ENCODE measurements at regions not wholly inside any gene's neighbourhood (a gene's known extent, or its start where the extent isn't known, plus 50 kb on each side); places are given as distances from the start of the nearest gene placed in this dataset.
"Not testable (repeated sequence)": the region's sequence is repeated elsewhere in the genome, so short reads cannot be mapped to it uniquely, and the experiment has no call there.

DNA sequence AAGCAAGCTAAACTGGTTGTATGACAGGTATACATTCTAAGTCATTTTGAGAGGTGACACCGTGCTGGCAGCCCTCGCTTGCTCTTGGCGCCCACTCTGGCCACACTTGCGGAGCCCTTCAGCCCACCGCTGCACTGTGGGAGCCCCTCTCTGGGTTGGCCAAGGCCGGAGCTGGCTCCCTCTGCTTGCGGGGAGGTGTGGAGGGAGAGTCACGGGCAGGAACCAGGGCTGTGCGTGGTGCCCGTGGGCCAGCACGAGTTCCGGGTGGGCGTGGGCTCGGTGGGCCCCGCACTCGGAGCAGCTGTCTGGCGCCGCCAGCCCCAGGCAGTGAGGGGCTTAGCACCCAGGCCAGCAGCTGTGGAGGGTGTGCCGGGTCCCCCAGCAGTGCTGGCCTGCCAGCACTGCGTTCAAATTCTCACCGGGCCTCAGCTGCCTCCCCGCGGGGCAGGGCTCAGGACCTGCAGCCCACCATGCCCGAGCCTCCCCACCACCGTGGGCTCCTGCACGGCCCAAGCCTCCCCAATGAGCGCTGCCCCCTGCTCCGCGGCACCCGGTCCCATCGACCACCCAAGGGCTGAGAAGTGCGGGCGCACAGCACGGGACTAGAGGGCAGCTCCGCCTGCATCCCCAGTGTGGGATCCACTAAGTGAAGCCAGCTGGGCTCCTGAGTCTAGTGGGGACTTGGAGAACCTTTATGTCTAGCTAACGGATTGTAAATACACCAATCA lies 269.0 kb upstream of the MKLN1 start:
- TF ChIP-seq POLR2A (IDR thresholded peaks at IDR 0.05; ENCODE audit: low read depth, low read length); CTCF (IDR thresholded peaks at IDR 0.05; ENCODE audit: extremely low read depth in 1 of 2, insufficient read depth in 1 of 2, low read depth in 1 of 2, low read length in 2 of 2); EZH2 (IDR thresholded peaks at IDR 0.05; ENCODE audit: borderline replicate concordance, low read depth, low read length, severe bottlenecking); MYC (IDR thresholded peaks at IDR 0.05; ENCODE audit: low read depth, low read length); GATA2 (IDR thresholded peaks at IDR 0.05; ENCODE audit: insufficient read depth, insufficient read length, low read depth, low read length); JUN (IDR thresholded peaks at IDR 0.05; ENCODE audit: borderline replicate concordance, insufficient read depth, insufficient read length, low read depth): not testable (repeated sequence)
- TF ChIP-seq, protein P1, sequence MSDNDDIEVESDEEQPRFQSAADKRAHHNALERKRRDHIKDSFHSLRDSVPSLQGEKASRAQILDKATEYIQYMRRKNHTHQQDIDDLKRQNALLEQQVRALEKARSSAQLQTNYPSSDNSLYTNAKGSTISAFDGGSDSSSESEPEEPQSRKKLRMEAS (IDR thresholded peaks at IDR 0.05; ENCODE audit: insufficient read depth, insufficient read length): not testable (repeated sequence)
